Esophagus squamous epithelium (tissue), 4 donors: ENCODE measurements at regions not wholly inside any gene's neighbourhood (a gene's known extent, or its start where the extent isn't known, plus 50 kb on each side); places are given as distances from the start of the nearest gene placed in this dataset.

ENCODE experiments used
- POLR2A ChIP-seq, 4 donors: fragments of 450-650 bp; IDR thresholded peaks; one replicate each; pipeline ENCODE4 v1.6.1; 2017; ENCODE audit warnings: antibody characterized with exemption in 4 of 4, mild to moderate bottlenecking in 4 of 4, moderate library complexity in 3 of 4
- TF ChIP-seq, protein P1 (sequence below), 6 experiments: fragments of 450-650 bp in 4 of 6; fragments of 200-600 bp in 2 of 6; sonication (generic) in 2 of 6; IDR thresholded peaks; one replicate each; pipeline ENCODE4 v1.5.1; 2016 to 2019; ENCODE audit warnings: antibody characterized with exemption in 6 of 6, mild to moderate bottlenecking in 4 of 6, moderate library complexity in 4 of 6

DNA sequence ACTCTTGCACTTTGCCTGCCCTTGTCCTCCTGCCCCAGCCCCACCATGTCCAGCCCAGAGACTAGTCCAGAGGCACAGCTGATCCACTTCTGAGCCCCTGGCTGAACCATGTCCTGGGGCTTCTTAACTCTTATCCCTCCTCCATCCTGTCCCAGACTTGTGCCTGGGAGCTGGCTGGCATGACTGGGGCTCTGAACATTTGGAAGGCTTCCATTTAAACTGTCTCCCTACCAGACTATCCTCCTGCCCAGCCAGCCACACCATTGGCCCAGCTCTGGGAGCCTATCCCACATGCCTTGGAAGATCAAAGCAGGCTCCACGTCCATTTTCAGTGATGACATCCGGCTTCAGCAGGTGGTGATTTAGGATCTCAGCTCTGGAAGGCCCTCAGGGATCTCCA lies 57.4 kb downstream of the FAM241B start:
- TF ChIP-seq, protein P1, sequence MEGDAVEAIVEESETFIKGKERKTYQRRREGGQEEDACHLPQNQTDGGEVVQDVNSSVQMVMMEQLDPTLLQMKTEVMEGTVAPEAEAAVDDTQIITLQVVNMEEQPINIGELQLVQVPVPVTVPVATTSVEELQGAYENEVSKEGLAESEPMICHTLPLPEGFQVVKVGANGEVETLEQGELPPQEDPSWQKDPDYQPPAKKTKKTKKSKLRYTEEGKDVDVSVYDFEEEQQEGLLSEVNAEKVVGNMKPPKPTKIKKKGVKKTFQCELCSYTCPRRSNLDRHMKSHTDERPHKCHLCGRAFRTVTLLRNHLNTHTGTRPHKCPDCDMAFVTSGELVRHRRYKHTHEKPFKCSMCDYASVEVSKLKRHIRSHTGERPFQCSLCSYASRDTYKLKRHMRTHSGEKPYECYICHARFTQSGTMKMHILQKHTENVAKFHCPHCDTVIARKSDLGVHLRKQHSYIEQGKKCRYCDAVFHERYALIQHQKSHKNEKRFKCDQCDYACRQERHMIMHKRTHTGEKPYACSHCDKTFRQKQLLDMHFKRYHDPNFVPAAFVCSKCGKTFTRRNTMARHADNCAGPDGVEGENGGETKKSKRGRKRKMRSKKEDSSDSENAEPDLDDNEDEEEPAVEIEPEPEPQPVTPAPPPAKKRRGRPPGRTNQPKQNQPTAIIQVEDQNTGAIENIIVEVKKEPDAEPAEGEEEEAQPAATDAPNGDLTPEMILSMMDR (IDR thresholded peaks at IDR 0.05) = no peak
- no peak for TF ChIP-seq POLR2A (IDR thresholded peaks at IDR 0.05)
